ENCODE measurements at regions not wholly inside any gene's neighbourhood (a gene's known extent, or its start where the extent isn't known, plus 50 kb on each side); places are given as distances from the start of the nearest gene placed in this dataset.

DNA sequence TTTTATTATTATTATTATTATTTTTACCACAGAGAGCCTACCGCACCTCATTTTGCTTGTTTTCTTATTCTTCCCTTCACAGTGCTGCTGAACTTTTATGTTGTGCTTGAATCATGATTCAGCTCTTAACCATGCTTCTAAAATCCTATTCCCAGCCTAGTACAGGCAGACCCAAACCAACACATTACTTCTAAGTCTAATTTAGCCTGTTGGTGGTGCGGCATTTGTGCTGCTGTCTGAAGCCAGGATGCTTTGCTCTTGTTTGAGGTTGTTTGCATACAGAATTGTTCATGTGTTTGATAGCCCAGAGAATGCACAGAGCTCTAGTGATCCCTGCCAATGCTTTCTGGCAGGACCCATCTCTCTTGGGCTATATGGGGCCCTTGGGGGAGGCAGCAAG lies 213.5 kb upstream of the KCNG1 start:
- TF ChIP-seq ZFX (IDR thresholded peaks at IDR 0.05): no peak
- TF ChIP-seq, protein P1, sequence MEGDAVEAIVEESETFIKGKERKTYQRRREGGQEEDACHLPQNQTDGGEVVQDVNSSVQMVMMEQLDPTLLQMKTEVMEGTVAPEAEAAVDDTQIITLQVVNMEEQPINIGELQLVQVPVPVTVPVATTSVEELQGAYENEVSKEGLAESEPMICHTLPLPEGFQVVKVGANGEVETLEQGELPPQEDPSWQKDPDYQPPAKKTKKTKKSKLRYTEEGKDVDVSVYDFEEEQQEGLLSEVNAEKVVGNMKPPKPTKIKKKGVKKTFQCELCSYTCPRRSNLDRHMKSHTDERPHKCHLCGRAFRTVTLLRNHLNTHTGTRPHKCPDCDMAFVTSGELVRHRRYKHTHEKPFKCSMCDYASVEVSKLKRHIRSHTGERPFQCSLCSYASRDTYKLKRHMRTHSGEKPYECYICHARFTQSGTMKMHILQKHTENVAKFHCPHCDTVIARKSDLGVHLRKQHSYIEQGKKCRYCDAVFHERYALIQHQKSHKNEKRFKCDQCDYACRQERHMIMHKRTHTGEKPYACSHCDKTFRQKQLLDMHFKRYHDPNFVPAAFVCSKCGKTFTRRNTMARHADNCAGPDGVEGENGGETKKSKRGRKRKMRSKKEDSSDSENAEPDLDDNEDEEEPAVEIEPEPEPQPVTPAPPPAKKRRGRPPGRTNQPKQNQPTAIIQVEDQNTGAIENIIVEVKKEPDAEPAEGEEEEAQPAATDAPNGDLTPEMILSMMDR (conservative IDR thresholded peaks at IDR 0.05): no peak
- no peak overlapping the region for H3K27ac ChIP-seq

DNA sequence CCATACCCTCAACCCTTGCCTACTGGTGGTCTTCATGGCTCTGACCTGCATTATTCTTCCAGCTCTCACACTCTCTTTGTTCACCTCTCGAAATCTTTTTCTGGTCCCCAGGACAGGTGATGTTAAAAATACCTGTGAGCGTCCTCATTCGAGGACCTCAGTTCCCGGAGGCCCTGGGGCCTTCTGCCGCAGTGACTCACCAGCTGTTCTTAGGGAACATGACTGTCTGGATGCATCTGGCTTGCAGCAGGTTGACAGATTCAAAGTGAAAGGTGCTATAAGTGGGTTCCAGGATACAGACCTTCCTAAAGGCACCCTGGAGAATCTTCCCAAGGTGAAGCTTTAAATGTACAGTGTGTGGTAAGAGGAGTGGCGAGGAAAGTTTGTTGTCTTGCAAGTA lies 210.4 kb upstream of the KCNG1 start:
- TF ChIP-seq, protein P1 (conservative IDR thresholded peaks at IDR 0.05): no peak
- TF ChIP-seq ZFX (IDR thresholded peaks at IDR 0.05): no peak
- no peak overlapping the region for H3K27ac ChIP-seq

DNA sequence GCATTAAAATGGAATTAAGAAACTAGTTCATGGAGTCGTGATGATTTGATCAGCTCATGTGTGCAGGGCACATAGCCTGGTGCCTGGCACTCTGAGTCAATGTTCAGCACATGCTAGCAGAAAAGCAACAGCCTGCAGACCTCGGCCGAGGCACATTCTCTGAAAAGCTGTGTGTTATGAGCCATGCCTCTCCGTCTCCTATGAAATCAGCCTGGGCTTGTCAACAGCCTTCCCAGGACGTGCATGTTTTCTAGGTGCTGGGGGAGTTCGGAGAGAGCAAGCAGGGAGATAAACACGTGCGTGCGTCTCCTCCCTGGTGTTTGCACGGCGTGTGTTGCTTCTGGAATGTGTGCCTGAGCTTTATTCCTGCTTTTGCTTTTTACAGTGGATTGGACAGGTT lies 207.8 kb upstream of the KCNG1 start:
- H3K27ac ChIP-seq: no peak overlapping the region
- TF ChIP-seq ZFX (IDR thresholded peaks at IDR 0.05): no peak
- TF ChIP-seq, protein P1 (conservative IDR thresholded peaks at IDR 0.05): no peak

DNA sequence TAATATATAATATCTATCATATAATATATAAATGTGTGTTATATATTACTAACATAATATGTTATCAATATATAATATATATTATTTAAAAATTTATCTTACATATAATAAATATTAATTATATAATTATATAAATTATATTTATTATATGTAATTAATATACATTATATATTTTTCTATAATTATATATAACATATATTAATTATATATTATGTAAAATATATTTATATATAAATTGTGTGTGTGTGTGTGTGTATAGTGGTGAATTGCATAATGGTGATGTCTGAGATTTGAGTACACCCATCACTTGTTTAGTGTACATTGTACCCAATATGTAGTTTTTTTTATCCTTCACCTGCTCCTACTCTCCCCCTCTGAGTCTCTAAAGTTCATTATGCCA lies 205.9 kb upstream of the KCNG1 start:
- no peak overlapping the region for H3K27ac ChIP-seq
- no peak for TF ChIP-seq ZFX (IDR thresholded peaks at IDR 0.05)
- TF ChIP-seq, protein P1 (conservative IDR thresholded peaks at IDR 0.05): no peak

DNA sequence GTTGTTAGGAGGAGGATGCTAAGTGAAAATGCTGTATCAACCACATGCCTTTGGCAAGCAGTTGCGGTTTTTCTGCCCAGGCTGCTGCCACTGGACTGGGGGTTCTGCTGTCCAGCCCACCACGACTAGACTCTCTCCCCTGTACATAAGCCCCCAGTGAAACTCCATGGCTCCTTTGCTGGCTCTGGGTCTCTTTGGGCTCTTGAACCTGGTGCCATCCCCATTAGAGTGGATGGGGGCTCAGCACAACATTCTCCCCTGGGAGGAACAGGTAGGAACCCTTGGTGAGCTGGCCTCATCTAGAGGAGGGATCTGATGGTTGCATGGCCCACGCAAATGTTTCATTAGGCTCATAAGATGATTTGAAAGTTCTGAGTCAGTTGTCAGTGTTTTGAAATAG lies 204.8 kb upstream of the KCNG1 start:
- no peak overlapping the region for H3K27ac ChIP-seq
- TF ChIP-seq ZFX (IDR thresholded peaks at IDR 0.05): no peak
- TF ChIP-seq, protein P1 (conservative IDR thresholded peaks at IDR 0.05): no peak

DNA sequence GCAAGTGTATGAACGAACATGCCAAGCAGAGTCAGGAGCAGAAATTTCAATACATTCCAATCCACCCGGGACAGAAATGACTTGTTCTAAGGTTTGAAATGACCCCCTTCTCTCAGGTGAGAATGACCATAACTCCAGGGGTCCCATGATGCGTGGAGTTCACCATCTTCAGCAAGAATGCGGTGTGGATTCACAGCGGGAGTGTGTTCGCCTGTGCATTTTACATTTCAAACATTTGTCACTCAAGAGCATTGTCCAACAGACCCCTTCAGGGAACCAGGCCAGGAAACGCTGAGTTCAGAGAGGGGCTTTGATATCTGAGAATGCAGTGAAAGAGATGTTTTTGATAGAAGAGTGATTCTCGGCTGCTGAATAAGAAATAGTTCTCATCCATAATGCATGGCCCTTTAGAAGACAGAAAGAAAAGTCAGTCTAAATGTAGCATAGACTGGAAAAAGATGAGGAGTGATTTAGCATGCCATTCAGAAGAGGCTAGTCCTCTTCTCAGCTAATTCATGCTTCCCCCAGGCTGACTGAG lies 200.3 kb upstream of the KCNG1 start:
- no peak overlapping the region for H3K27ac ChIP-seq
- TF ChIP-seq ZFX (IDR thresholded peaks at IDR 0.05): no peak
- TF ChIP-seq, protein P1 (conservative IDR thresholded peaks at IDR 0.05): no peak

DNA sequence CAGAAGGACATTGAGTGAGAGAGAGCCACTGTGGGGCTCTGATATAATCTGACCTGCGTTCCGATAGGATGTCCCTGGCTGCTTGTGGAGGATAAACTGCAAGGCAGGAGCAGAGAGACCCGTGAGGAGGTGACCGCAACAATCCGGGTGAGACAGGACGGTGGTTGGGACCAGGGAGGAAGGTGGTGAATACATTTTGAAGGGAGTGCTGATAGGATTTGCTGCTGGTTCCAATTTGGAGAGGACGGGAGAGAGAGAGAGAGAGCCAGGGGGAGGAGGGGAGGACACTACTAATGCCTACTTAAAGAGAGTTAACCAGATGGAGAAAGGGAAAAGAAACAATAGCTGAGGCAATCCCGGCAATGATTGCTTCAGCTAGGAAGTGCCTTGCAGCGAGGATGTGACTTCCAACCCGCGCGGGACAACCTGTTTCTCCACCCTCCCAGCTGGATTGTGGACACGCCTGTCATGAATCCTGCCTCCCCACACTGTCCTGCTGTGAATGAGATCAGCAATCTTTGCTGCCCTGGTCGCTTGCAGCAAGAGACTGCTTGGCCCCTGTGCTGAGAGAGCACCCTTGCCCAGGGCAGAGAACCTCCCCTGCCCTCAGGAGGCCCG lies 199.0 kb upstream of the KCNG1 start:
- H3K27ac ChIP-seq: peak overlapping the region; percentile 49
- TF ChIP-seq, protein P1 (conservative IDR thresholded peaks at IDR 0.05): no peak
- TF ChIP-seq ZFX (IDR thresholded peaks at IDR 0.05): no peak

Measured in C4-2B (cell line).